T-helper 1 cell (primary cell): ENCODE measurements at regions not wholly inside any gene's neighbourhood (a gene's known extent, or its start where the extent isn't known, plus 50 kb on each side); places are given as distances from the start of the nearest gene placed in this dataset.
"Not testable (repeated sequence)": the region's sequence is repeated elsewhere in the genome, so short reads cannot be mapped to it uniquely, and the experiment has no call there.

Source experiments
- DNase-seq, 5 donors: peaks; one replicate each; pipeline ENCODE4 v3.0.0-alpha.2; 2012 to 2020

DNA sequence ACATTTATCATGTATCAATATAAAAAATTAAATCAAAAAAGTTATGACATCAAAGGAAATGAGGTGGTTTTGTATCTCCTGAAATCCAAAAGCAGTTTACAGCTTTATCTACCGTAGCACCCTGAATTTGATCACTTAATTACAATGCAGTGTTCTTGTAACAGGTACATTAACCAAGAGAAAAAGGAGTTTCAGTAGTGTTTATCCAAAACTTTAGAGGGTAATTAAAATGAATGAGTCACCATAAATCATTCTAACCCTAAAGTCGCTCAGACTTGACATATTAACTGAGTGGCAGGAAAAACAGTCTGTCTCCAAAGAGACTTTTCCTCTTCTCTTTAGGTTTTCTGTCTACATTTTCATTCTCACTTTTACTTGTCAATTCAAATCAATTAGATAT is 907.6 kb upstream of the EPHA5 start:
- DNase-seq, result no peak

GRCh38 chr4:66575008-66575696 is 904.9 kb upstream of the EPHA5 start:
- no peak for DNase-seq

GRCh38 chr4:66574145-66574978 is 904.1 kb upstream of the EPHA5 start:
- no peak for DNase-seq

- DNase-seq, result no peak
Measured at GRCh38 chr4:66572949-66573348, 902.7 kb upstream of the EPHA5 start.

DNA sequence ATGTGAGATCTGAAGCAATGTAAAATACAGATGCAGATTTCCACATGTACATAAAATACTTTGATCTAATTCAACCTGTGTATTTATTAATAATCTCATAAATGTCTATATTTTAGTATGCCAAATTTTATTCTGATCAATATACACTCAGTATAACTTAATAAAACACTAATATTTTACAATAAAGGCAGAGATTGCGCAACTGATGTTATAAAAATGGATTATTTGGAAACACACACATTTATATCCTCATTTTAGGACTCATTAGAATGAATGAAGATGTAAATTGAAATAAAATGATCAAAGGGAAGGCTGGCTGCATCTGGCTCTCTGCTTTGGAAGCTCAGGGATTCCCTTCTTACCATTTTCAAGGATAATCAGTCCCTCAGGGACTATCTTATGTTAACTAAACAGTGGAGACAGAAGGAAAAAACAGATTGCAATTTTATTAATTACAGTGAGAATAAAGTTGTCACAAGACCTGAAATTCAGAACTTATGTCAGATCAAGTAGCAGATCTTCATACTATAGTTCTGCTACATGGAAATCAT is 900.9 kb upstream of the EPHA5 start:
- DNase-seq, result no peak

GRCh38 chr4:66569228-66569627 is 898.9 kb upstream of the EPHA5 start:
- no peak for DNase-seq

GRCh38 chr4:66568431-66568830 is 898.1 kb upstream of the EPHA5 start:
- no peak for DNase-seq

DNA sequence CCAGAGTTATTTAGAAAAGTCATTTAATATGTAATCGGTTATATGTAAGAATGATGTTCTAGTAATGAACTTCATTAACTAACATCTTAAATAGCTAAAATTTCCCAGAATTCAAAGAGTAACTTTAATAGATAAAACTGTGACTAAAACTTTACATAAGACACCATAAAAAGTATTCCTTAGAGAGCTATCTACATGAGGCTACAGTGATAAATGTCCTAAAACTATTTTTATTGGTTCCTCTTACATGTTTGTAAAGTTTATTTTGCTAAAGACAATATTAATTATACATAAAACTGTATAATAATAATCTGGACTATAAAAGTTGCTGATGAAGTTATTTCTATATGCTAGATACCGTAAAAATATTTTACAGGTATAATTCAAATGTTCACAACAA is 897.7 kb upstream of the EPHA5 start:
- DNase-seq, result no peak

- DNase-seq, result no peak
Measured at GRCh38 chr4:66567551-66567950, 897.3 kb upstream of the EPHA5 start.

DNA sequence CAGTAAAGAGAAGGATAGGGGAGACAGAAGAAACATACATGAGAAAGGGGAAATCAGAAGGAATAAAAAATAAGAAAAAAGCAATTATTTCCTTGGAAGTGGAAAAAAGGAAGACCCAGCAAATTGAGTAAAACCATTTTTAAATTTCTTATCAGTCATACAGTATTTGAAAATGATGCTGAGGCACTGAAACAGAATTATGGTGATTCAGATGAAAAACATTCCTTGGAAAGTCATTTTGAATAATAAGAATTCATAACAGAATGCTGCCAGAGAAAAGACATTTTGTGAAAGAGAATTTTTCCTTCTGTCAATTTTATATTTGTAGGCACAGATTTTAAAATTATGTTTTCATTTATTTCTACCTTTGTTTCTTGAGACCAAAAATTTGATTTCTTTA is 895.5 kb upstream of the EPHA5 start:
- DNase-seq, result no peak

DNA sequence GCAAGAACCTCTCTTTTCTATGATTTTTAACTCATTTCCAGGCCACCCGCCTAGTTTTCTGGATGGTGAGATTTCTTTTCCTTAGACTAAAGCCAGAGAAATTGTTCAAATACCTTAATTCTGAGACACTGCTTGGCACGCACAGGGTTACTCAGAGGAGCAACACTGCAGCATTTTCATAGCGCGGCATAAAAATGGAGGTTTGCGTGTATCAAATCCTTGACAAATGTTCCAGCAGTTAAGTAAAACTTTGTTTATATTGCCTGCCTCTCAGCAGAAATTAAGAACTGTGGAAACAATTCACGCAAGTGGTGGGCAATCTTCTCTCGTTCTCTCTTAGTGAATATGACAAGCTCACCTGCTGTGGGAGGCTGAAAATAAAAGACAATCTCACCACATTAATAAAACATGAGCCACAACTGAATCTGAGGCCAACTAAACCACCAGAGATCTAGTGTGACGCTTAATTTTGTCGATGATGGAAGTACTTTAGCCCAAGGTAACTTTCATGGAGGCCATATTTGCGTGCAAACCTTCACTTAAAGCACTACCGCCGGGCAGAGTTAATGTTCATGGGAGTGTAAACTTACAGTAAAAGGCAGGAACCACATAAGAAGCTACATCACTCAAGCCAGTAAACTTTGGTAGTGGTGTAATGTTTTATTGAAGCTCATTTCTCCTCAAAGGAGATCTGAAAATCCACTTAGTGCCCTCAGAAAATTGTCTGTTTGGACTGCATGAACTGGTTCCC is 894.8 kb upstream of the EPHA5 start:
- no peak for DNase-seq

DNA sequence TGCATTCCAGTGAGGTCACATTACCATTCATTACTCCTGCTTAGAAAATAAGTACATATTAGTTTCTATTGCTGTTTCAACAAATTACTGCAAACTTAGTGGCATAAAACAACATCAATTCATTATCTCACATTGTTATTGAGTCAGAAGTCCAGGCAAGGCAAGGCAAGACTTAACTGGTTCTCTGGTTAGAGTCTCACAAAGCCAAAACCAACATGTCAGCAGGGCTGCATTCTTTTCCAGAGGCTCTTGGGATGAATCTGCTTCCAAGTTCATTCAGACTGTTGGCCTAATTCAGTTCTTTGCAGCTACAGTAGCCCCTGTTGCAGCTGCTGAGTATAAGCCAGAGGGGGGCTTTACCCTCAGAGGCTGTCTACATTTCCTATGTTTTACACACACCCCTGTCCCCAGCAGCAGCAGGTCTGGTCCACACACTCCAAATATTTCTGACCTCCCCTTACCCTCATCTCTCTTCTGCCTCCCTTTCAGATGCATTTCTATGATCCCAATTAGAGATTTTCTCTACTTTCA is 892.1 kb upstream of the EPHA5 start:
- DNase-seq, result no peak

DNA sequence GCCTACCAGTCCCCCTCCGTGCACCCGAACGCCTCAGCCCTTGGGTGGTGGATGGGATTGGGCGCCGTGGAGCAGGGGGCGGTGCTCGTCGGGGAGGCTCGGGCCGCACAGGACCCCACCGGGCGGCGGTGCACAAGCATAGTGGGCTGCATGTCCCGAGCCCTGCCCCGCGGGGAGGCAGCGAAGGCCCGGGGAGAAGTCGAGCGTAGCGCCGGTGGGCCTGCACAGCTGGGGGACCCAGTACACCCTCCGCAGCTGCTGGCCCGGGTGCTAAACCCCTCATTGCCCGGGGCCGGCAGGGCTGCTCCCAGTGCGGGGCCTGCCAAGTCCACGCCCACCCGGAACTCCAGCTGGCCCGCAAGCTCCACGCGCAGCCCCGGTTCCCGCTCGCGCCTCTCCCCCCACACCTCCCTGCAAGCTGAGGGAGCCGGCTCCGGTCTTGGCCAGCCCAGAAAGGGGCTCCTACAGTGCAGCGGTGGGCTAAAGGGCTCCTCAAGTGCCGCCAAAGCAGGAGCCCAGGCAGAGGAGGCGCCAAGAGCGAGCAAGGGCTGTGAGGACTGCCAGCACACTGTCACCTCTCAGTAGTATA is 891.3 kb upstream of the EPHA5 start:
- DNase-seq, result not testable (repeated sequence)

- no peak for DNase-seq
Measured at GRCh38 chr4:66558651-66559050, 888.4 kb upstream of the EPHA5 start.

DNA sequence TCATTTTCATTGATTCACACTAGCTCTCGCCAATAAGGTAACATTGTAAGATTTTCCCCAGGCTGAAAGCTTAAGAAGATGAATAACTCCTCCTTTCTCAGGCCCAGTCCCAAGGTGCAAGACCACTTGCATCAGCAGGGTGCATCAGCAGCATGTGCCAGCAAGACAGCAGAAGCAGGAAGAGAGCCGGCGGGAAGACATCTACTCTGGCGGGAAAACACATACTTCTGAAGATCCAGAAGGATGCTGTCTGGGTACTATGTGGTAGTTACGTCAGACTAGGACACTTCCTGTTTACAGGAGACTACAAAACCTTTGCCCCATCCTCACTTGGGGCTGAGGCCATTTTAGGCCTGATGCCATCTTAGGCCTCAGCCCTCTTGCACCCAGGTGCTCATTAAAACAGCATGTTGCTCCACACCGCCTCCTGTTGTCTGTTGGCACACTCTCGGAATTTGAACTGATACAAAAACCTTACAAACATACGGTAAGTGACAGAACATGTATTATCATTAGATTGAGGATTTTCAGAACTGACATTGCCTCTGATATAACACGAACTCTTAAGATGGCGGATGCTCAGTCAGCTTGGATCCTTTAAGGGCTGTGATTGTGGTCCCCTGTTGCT is 886.5 kb upstream of the EPHA5 start:
- DNase-seq, result no peak

- DNase-seq, result no peak
Measured at GRCh38 chr4:66555301-66555700, 885.0 kb upstream of the EPHA5 start.

GRCh38 chr4:66554826-66555225 is 884.5 kb upstream of the EPHA5 start:
- no peak for DNase-seq

GRCh38 chr4:66545301-66545700 is 875.0 kb upstream of the EPHA5 start:
- not testable (repeated sequence) for DNase-seq

DNA sequence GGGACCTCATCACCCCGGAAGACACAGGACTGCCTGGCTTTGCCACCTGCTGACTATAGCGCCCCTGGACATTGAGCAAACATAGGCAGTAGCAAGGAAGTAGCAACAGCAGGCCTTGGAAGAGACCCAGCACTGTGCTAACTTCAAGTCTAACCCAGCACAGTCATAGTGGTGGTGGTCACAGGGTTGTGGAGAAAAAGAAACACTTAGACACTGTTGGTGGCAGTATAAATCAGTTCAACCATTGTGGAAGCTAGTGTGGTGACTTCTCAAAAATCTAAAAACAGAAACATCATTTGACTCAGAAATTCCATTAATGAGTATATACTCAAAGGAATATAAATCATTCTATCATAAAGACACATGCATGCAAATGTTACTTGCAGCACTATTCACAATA is 874.0 kb upstream of the EPHA5 start:
- no peak for DNase-seq

- no peak for DNase-seq
Measured at GRCh38 chr4:66539745-66540144, 869.5 kb upstream of the EPHA5 start.

- no peak for DNase-seq
Measured at GRCh38 chr4:66524781-66525180, 854.5 kb upstream of the EPHA5 start.

- no peak for DNase-seq
Measured at GRCh38 chr4:66522244-66522643, 852.0 kb upstream of the EPHA5 start.
